Amniotic stem cell (primary cell): ENCODE measurements at regions not wholly inside any gene's neighbourhood (a gene's known extent, or its start where the extent isn't known, plus 50 kb on each side); places are given as distances from the start of the nearest gene placed in this dataset.
"Not testable (repeated sequence)": the region's sequence is repeated elsewhere in the genome, so short reads cannot be mapped to it uniquely, and the experiment has no call there.

Experiments used
- DNase-seq: peaks from one replicate; lab custom pipeline; 2025; lab: John Stamatoyannopoulos, UW

DNA sequence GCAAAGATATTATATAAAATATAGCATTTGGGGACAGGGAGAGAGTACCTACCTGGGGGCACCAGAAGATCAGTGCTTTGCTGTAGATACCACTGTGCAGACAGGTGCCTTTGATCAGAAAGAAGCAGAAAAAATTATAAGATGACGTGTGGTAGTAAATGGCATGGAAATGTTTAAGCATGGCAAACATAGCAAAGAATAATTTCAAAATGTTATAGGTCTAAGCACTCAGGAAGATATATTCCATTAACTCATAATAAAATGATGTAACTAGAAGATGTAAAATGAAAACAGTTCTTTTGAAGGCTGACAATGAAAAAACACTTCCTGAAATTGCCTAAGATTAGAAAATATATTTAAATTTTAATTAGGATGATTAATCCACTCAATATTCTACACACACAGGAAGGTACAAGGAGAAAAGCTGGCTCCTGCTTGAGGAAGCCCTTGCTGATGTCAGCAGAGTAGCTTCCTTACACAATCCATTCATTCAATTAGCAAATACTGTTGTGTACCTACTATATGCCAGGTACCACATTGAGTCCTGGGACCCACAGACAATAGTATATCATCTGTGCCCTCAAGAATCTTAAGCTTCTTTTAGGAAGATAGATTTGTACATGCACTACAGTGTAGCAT is 290.2 kb upstream of the CNR1 start:
- DNase-seq, result no peak

DNA sequence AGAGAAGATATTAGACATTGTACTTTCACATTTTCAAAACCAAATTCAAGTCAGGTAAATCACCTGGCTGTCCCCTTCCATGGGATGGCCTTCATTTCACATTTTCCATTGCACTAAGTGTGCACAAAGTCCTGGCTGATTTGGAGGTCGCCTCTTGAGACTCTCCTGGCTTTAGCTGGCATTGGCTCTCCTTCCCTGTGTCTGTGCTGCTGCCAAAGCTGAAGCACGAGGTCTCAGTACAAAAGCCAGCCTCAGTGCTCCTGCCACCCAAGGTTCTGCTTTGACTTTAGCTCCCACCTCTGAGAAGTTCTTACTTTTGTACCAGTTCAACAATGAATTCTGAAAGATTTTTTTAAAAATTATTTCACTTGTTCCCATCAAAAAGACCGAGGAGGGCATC is 289.2 kb upstream of the CNR1 start:
- no peak for DNase-seq

DNA sequence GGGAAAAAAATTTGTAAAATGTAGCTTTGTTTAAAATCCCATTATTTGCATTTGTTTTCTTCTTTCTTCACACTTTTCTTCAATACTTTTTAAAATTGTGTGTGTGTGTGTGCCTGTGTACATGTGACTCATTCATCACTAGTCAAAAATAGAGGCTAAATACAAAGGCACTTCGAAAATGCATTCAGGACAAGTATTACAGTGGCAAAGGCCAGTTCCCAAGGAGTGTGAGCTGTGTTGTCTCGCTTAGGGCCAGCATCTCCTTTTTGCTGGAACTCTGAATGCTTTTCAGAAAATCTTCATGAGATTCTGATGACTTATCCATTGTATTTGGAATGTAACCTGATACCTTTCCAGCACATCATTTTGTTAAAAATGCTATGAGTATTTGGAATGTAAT is 288.5 kb upstream of the CNR1 start:
- DNase-seq, result no peak

DNA sequence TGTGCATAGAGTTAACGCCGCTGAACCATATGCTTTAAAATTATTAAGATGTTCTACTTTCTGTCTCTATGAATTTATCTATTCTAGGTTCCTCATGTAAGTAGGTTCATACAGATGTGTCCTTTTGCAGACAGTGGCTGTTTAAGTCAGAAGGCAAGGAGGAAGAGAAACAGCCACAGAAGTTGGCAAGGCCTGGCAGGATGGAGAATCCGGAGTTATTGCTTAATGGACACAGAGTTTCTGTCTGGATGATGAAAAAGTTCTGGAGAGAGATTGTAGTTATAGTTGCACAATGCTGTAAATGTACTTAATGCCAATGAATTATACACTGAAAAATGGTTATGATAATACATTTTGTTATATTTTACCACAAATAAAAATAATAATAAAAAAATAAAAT is 283.6 kb upstream of the CNR1 start:
- no peak for DNase-seq

DNA sequence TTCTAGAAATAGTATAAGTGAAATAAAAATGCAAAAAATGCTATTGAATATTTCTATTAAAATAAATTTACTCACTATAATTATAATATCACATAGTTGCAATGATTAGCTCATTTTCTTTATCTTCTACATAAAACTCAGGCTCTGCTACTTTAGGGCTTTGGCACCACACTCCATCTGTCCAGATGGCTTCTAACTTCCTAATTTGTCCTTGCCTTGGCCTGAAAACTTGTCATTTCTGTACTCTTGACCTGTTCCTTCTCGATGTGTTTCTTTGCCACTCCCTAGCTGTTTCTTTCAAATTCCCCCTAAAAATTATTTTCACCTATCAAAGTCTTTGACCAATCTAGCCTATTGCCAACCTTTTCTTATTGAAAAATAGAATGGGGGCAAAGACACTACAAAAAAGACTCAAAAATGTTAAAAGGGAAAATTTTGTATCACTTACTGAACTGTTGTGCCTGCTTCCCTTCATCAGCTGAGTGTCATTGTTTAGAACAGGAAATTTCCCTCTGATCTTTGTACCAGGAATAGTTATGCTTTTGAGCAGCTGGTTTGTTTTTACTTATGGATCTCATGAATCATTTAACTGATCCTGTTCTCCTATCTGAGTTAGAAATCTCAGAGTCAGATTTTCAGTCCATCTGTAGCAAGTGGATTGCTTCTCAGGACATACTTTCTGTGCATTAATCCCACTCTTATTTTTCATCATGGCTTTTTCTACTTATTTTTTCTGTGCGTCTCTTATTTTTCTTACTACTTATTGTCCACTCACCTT is 279.2 kb upstream of the CNR1 start:
- no peak for DNase-seq

DNA sequence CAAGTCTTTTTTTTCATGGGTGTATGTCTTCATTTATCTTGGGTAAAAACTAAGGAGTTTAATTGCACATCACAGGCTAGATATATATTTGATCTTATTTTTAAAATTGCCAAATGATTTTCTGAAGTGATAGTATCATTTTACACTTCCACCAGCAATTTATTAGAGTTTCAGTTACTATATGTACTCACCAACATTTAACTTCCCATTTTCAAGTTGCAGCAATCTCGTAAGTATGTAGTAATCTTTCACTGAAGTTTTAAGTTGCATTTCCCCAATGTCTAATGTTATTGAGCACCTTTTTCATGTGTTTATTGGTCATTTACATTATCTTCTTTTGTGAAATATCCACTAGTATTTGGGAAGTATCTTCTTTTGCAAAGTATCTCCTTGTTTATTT is 277.4 kb upstream of the CNR1 start:
- DNase-seq, result no peak

DNA sequence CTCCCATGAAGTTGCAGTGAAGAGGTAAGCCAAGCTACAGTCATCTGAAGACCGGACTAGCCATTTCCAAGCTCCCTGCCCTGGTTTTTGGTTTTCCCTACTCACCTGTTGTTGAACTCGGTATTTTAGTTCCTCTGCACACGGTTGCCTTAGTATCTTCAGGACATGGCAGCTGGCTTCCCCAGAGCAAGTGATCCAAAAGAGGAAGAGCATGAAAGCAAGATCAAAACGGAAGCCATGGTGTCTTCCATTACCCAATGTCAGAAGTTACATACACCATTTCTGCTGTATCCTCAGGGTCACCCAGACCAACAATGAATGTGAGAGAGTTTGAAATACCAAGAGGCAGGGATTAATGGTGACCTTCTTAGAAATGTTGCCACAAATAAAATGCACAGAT is 276.6 kb upstream of the CNR1 start:
- DNase-seq, result no peak

DNA sequence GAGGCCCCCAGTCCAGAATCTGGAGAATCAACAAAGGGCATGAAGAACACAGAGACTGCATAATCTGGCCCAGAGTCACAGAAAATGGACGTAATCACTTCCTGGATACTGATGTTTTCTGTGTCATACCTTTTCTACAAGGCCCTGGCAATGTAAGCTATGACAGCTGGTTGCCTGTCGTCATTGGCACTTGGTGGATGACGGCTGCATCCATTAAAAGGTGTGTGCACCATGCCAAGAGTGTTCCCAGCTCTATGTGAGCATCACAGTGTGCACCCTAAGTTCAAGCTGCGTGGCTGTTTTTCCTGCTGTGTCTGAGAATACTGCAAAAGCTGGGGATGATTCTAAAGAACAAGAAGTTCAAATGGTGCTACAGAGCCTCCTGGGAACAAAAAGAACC is 275.2 kb upstream of the CNR1 start:
- DNase-seq, result no peak

DNA sequence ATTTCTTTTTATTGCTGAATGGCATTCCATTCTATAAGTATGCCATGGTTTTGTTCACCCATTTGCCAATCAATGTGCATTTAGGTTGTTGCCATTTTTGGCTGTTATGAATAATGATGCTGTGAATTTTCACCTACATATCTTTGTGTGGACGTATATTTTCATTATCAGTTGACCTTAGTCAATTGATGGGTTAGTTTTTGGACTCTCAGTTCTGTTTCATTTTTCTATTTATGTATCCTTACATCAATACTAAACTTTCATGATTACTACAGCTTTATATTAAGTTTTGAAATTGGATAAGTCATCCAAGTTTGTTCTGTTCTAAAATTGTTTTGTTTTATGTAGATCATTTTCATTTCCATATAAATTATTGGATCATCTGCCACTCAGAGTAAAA is 261.9 kb upstream of the CNR1 start:
- DNase-seq, result no peak

DNA sequence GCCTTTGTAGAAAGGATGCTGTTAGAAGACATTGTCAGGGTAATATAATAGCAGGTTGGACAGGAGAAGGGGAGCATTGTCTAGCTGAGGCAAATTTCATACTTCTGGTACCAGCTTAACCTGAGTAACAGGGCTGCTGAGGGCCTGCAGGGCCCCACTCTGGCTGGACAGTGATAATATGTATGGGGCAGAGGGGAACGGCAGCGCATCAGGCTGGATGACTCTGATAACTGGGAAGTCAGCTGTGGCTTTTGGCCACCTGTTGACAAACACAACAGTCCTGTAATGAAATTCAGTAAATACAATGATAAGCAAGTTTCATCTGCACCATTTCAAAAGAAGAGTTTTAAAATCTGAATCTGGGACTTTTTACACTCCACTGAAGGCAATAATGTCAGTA is 259.9 kb upstream of the CNR1 start:
- no peak for DNase-seq

DNA sequence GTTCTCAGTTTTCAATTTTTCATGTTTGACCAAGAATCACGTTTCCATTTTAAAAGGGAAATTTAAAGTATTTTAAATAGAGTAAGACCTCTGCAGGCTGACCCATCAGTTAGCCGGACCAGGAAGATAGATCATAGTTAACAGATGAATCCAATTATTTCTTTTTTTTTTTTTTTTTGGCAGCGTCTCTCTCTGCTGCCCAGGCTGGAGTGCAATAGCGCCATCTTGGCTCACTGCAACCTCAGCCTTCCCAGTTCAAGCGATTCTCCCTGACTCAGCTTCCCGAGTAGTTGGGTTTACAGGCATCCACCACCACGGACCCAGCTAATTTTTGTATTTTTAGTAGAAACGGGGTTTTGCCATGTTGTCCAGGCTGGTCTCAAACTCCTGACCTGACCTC is 256.7 kb upstream of the CNR1 start:
- no peak for DNase-seq

DNA sequence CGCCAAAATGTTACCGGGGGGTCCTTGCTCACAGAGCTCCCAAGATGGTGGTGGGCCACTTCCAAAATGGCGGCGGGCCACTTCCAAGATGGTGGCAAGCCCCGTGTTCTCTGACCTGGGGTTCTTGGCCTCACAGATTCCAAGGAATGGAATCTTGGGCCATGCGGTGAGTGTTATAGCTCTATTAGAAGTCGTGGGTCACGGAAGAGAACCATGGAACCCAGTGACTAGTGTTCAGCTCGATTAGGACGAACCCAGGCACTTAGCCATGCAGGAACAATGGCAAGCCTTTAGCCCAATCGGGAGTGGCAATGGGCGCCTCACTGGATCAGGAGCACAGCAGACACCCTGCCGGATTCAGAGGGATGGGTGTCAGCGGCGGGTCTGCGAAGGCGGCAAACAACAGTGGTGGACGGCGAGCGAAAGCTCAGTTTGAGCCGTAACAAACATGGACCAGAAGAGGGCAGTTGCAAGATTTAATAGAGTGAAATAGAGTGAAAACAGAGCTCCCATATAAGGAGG is 254.9 kb upstream of the CNR1 start:
- DNase-seq, result not testable (repeated sequence)

DNA sequence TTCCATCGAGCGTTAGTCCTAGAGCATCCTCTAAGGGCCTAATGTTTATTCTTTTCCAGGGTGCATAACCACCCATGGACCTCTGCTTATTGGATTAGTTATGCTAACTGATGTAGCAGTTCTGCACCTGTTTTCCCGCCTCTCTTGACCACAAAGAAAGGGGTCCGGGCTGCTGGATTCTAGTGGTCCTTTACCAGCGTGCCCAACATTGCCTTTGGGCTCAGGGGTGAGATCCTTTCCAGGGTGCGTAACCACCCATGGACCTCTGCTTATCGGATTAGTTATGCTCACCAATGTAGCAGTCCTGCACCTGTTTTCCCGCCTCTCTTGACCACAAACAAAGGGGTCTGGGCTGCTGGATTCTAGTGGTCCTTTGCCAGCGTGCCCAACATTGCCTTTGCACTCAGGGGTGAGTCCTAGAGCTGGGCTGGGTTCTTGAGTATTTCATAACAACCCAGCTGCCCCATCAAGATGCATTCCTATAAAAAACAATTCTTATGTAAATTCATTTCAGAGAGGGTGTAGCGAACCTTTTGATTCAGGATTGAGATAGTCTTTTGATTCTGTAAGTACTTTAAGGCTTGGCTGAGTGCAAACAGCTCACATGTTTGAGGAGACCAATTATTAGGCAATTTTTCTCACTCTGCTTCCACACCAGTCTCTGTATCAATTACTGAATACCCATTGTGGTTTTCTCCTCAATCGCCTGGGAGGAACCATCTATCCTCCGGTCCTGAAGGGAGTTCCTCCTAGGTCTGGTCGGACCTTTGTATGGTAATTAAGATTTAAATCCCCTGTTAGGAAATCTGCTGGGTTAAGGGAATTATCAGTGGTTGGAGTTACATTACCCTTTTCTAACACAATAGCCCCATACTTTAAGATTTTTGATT is 253.0 kb upstream of the CNR1 start:
- DNase-seq, result not testable (repeated sequence)

DNA sequence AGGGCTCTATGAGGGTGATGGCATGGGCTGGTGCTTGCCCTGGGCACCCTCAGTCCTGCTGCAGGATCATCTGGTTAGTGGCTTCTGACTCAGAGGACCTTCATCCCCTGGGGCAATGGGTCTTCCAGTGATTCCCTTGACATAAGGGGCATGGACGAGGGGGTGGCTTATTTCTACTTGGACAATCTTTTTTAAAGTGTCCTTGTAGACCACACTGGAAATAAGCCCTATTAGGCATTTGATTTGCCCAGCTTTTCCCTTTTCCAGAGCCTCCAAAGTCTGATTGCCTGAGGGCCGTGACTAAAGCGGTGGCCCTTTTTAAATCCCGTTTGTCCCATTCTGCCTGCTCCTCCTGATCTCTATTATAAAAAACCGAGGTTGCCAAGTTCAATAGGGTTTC is 251.2 kb upstream of the CNR1 start:
- DNase-seq, result not testable (repeated sequence)

DNA sequence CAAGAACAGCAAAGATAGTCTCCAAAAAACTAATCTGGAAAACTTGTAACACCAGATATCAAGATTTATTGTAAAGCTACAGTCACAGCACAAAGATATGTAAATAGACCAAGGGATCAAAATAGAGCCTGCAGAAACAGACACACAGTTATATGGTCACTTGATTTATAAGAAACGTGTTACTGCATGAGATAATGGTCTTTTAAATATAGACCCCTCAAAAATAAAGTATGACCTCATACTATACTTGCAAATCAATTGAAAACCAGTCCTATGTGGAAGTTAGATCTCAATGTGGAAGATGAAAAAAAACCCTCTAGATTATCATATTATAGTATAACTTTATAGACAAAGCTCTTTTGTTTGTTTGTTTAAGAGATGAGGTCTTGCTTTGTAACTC is 247.3 kb upstream of the CNR1 start:
- no peak for DNase-seq

DNA sequence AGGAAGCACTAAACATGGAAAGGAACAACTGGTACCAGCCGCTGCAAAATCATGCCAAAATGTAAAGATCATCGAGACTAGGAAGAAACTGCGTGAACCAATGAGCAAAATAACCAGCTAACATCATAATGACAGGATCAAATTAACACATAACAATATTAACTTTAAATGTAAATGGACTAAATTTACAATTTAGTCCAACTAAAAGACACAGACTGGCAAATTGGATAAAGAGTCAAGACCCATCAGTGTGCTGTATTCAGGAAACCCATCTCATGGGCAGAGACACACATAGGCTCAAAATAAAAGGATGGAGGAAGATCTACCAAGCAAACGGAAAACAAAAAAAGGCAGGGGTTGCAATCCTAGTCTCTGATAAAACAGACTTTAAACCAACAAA is 242.2 kb upstream of the CNR1 start:
- DNase-seq, result not testable (repeated sequence)

DNA sequence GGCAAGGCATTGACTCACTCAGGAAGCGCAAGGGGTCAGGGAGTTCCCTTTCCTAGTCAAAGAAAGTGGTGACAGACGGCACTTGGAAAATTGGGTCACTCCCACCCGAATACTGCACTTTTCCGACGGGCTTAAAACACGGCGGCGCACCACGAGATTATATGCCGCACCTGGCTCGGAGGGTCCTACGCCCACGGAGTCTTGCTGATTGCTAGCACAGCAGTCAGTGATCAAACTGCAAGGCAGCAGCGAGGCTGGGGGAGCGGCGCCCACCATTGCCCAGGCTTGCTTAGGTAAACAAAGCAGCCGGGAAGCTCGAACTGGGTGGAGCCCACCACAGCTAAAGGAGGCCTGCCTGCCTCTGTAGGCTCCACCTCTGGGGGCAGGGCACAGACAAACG is 240.5 kb upstream of the CNR1 start:
- DNase-seq, result not testable (repeated sequence)

DNA sequence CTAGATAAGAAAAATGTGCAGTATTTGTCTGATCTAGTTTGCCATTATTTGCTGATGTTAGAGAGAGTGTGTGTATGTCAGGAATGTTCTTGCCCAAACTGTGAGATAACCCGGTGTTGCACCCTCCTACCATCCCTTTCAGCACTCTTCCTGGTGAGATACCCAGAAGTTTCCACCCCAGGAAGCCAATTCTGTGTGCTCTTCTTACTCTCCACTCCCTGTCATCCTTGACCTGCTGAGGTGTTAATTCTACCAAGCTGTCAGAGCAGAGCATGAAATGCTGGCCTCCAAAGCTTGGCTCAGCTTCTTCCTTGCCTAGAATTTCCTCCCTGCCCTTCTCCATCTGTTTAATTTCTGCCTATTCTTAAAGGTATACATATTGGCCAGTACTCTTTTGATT is 237.3 kb upstream of the CNR1 start:
- no peak for DNase-seq

DNA sequence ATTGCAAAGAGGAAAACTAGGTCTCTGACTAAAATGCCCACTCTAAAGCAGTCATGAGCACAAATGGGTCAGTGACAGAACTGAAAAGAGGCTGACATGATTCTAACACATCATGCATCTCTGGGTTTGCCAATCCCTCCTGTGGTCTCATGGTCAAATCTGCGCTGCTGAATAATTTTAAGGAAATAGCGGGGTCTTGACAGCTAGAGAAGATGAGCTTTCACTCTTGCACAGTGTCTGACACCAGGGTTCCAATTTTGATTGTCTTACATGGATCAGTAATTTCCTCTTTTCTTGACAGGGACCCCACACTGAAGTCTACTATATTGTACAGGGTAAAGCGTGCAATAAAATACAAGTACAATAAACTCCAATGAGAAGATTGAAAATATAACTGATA is 236.8 kb upstream of the CNR1 start:
- DNase-seq, result no peak

DNA sequence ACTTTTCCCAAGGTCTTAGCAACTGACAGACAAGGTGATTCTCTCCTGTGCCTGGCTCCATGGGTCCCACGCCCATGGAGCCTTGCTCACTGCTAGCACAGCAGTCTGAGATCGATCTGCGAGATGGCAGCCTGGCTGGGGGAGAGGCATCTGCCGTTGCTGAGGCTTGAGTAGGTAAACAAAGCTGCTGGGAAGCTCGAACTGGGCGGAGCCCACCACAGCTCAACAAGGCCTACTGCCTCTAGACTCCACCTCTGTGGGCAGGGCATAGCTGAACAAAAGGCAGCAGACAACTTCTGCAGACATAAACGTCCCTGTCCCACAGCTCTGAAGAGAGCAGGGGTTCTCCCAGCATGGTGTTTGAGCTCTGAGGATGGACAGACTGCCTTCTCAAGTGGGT is 224.9 kb upstream of the CNR1 start:
- not testable (repeated sequence) for DNase-seq

DNA sequence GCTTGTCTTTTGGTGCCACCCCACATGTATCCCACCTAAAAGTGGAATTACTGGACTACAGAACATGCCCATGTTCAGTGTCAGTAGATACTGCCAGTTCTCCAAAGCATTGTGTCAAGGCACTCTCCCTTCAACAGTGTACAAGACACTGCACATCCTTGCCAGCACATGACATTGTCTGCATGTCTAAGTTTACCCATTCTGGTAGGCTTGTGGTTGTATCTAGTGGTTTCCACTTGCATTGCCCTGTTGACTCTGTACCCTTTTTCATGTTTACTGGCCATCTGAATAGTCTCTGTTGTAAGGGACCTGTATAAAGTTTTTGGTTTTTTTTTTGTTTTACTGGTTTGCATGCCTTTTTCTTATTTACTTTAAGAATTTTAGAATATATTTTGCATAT is 222.4 kb upstream of the CNR1 start:
- no peak for DNase-seq

DNA sequence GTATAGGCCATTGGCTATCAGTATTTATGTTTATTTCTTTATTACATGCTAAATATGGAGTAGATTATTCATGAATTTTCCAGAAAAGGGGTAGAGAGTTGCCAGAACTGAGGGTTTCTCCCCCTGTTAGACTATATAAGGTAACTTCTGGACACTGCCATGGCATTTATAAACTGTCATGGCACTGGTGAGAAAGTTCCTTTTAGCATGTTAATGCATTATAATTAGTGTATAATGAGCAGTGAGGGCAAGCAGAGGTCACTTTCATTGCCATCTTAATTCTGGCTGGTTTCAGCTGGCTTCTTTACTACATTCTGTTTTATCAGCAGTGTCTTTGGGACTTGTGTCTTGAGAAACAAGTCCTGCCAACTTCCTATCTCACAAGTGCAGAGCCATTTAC is 220.0 kb upstream of the CNR1 start:
- DNase-seq, result no peak

DNA sequence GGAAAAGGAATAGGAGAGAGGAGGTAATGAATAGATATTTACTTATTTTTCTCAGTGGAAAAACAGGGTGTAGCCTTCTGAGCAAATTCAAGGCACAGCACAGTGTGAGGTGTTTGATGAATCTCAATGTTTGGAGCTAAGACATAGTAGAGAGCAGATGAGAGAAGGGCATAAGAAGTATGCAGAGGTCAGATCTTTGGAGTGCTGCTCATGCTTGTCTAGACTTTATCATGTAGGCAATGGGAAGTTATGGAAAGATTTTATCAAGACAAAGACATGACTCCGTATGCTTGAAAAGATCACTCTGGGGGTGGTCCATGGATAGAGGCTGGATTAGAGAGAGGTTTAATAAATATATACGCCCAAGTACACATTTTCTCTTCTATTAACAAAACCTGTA is 217.0 kb upstream of the CNR1 start:
- DNase-seq, result no peak
